ENCODE measurements at regions not wholly inside any gene's neighbourhood (a gene's known extent, or its start where the extent isn't known, plus 50 kb on each side); places are given as distances from the start of the nearest gene placed in this dataset.

DNA sequence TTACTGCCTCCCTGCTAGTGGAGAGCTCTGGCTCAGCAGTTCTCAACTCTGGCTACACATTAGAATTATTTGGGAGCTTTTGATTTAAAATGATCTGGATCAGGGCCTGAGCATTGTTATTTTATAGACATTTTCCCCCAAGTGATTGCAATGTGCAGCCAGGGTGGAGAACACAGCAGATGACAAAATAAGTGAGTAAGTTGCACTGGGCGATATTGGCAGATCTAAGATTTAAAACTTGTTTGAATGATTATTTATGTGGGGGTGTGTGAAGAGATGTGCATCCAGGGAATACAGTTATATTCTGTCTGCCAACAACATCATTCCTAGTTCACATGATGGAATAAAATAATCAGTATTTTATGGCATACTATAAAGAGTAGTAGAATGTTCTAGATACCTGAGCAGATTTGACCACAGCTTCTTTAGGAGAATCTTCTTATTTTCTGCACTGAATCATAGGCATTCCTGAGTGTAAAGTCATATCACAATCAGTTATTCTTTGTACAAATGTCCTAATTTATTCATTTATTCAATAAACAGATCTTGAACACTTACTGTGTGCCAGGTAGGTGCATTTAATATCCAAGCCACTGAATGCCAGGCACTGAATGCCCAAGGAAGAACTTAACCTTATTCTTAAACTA is 123.9 kb downstream of the UCHL1 start:
- WGBS, 2 experiments (ENCODE audit: extremely low coverage in 2 of 2, insufficient read length in 1 of 2): 83% methylated on average over 1 of the region's 1 CpG; no CpG with 5 or more reads in 1 of the 2 experiments
- Histone ChIP-seq H3K9ac (ENCODE audit: low read depth, low read length) (no peak overlapping the region), H4K5ac (ENCODE audit: low read depth, low read length) (no peak overlapping the region), H3K4ac (ENCODE audit: low read depth, low read length) (no peak overlapping the region), H3K4me2 (ENCODE audit: low read depth, low read length) (no peak overlapping the region), H2BK15ac (ENCODE audit: low read depth, low read length) (no peak overlapping the region), H2AK9ac (replicated peaks; ENCODE audit: low read depth, low read length, poor library complexity) (no peak overlapping the region), H3K4me3 (ENCODE audit: insufficient read depth, low read depth, low read length) (no peak overlapping the region), H2BK20ac (ENCODE audit: low read depth, low read length) (no peak overlapping the region), H2AFZ (replicated peaks; ENCODE audit: low read length, poor library complexity) (no peak overlapping the region), H3K18ac (ENCODE audit: low read depth, low read length) (no peak overlapping the region), H4K91ac (ENCODE audit: insufficient read depth, low read depth, low read length) (no peak overlapping the region), H4K8ac (ENCODE audit: low read depth in 2 of 2, low read length in 2 of 2) (no peak overlapping the region), H3K9me1 (ENCODE audit: insufficient read depth, low read length) (no peaks in the 10 kb centered on the region), H3K14ac (replicated peaks; ENCODE audit: low read depth, low read length) (no peak overlapping the region), H3K36me3 (ENCODE audit: control insufficient read depth, insufficient read depth, low read length) (no peaks in the 10 kb centered on the region), H3K27ac (ENCODE audit: insufficient read depth, low read length) (no peak overlapping the region), H4K20me1 (ENCODE audit: insufficient read depth, low read length) (no peaks in the 10 kb centered on the region), H3K9me3 (ENCODE audit: control insufficient read depth, insufficient read depth, low read length) (no peaks in the 10 kb centered on the region), H3K56ac (ENCODE audit: extremely low read depth, insufficient read depth, low read length) (no peak overlapping the region), H3K23ac (ENCODE audit: low read depth, low read length) (no peak overlapping the region), H3K27me3 (ENCODE audit: control insufficient read depth, insufficient read depth, low read length) (no peaks in the 10 kb centered on the region), H2BK5ac (ENCODE audit: low read depth, low read length, poor library complexity, severe bottlenecking) (no peak overlapping the region), H2AK5ac (ENCODE audit: low read depth, low read length) (no peak overlapping the region), H3K79me1 (ENCODE audit: low read depth in 1 of 2, low read length in 2 of 2) (no peaks in the 10 kb centered on the region), H2BK120ac (ENCODE audit: low read depth, low read length) (no peak overlapping the region), H3K4me1 (ENCODE audit: control insufficient read depth, insufficient read depth, low read length) (no peaks in the 10 kb centered on the region)
- ChIA-PET POLR2A (ENCODE audit: unreplicated experiment) (no interaction called here), CTCF (no interaction called here)
- intact Hi-C loops (cut with micrococcal nuclease) (no loop called here), in situ Hi-C loops (cut with MboI; ENCODE audit: low sequenced_read_pairs) (no loop called here), dilution Hi-C loops (cut with HindIII; ENCODE audit: low sequenced_read_pairs, unreplicated experiment) (no loop called here)
- TF ChIP-seq RCOR1 (IDR thresholded peaks at IDR 0.05; ENCODE audit: insufficient replicate concordance, low read length): no peak
- TF ChIP-seq MXI1 (IDR thresholded peaks at IDR 0.05; ENCODE audit: borderline replicate concordance, low read depth, low read length): no peak
- TF ChIP-seq, protein P1, sequence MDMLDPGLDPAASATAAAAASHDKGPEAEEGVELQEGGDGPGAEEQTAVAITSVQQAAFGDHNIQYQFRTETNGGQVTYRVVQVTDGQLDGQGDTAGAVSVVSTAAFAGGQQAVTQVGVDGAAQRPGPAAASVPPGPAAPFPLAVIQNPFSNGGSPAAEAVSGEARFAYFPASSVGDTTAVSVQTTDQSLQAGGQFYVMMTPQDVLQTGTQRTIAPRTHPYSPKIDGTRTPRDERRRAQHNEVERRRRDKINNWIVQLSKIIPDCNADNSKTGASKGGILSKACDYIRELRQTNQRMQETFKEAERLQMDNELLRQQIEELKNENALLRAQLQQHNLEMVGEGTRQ (IDR thresholded peaks at IDR 0.05; ENCODE audit: low read depth, low read length): no peak
- no peak for TF ChIP-seq RFX5 (IDR thresholded peaks at IDR 0.05; ENCODE audit: low read depth, low read length)
- TF ChIP-seq, protein P2, sequence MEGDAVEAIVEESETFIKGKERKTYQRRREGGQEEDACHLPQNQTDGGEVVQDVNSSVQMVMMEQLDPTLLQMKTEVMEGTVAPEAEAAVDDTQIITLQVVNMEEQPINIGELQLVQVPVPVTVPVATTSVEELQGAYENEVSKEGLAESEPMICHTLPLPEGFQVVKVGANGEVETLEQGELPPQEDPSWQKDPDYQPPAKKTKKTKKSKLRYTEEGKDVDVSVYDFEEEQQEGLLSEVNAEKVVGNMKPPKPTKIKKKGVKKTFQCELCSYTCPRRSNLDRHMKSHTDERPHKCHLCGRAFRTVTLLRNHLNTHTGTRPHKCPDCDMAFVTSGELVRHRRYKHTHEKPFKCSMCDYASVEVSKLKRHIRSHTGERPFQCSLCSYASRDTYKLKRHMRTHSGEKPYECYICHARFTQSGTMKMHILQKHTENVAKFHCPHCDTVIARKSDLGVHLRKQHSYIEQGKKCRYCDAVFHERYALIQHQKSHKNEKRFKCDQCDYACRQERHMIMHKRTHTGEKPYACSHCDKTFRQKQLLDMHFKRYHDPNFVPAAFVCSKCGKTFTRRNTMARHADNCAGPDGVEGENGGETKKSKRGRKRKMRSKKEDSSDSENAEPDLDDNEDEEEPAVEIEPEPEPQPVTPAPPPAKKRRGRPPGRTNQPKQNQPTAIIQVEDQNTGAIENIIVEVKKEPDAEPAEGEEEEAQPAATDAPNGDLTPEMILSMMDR (conservative IDR thresholded peaks at IDR 0.05; ENCODE audit: low read depth, low read length): no peak
- TF ChIP-seq RAD21 (IDR thresholded peaks at IDR 0.05; ENCODE audit: low read length): no peak
- TF ChIP-seq POLR2A (IDR thresholded peaks at IDR 0.05; ENCODE audit: low read depth, low read length): no peak
- no peak for TF ChIP-seq FOS (IDR thresholded peaks at IDR 0.05; ENCODE audit: low read depth, low read length)
- TF ChIP-seq MAFK (IDR thresholded peaks at IDR 0.05; ENCODE audit: low read depth, low read length): no peak
- no peak for TF ChIP-seq CEBPB (IDR thresholded peaks at IDR 0.05; ENCODE audit: low read depth, low read length)
- TF ChIP-seq CHD1 (IDR thresholded peaks at IDR 0.05; ENCODE audit: low read depth, low read length): no peak
- no peak for TF ChIP-seq MAZ (IDR thresholded peaks at IDR 0.05; ENCODE audit: borderline replicate concordance, low read depth, low read length)
- no peak for TF ChIP-seq SMC3 (IDR thresholded peaks at IDR 0.05; ENCODE audit: low read depth, low read length)
- no peak for TF ChIP-seq NFE2L2 (IDR thresholded peaks at IDR 0.05; ENCODE audit: low read depth, low read length)
- no peak for TF ChIP-seq BHLHE40 (IDR thresholded peaks at IDR 0.05; ENCODE audit: low read depth, low read length)
- TF ChIP-seq, protein P3, sequence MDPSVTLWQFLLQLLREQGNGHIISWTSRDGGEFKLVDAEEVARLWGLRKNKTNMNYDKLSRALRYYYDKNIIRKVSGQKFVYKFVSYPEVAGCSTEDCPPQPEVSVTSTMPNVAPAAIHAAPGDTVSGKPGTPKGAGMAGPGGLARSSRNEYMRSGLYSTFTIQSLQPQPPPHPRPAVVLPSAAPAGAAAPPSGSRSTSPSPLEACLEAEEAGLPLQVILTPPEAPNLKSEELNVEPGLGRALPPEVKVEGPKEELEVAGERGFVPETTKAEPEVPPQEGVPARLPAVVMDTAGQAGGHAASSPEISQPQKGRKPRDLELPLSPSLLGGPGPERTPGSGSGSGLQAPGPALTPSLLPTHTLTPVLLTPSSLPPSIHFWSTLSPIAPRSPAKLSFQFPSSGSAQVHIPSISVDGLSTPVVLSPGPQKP (IDR thresholded peaks at IDR 0.05; ENCODE audit: borderline replicate concordance, low read depth, low read length): no peak
- ATAC-seq (ENCODE audit: low read depth): no peak
- BruUV-seq (replicated peaks): no TSS peak
- DNase-seq: no peak

Measured in IMR-90 (cell line).